ENCODE measurements at regions not wholly inside any gene's neighbourhood (a gene's known extent, or its start where the extent isn't known, plus 50 kb on each side); places are given as distances from the start of the nearest gene placed in this dataset.
A peak's percentile ranks its signal among the peaks of the same experiment; 100 is the strongest.
"Not testable (repeated sequence)": the region's sequence is repeated elsewhere in the genome, so short reads cannot be mapped to it uniquely, and the experiment has no call there.

DNA sequence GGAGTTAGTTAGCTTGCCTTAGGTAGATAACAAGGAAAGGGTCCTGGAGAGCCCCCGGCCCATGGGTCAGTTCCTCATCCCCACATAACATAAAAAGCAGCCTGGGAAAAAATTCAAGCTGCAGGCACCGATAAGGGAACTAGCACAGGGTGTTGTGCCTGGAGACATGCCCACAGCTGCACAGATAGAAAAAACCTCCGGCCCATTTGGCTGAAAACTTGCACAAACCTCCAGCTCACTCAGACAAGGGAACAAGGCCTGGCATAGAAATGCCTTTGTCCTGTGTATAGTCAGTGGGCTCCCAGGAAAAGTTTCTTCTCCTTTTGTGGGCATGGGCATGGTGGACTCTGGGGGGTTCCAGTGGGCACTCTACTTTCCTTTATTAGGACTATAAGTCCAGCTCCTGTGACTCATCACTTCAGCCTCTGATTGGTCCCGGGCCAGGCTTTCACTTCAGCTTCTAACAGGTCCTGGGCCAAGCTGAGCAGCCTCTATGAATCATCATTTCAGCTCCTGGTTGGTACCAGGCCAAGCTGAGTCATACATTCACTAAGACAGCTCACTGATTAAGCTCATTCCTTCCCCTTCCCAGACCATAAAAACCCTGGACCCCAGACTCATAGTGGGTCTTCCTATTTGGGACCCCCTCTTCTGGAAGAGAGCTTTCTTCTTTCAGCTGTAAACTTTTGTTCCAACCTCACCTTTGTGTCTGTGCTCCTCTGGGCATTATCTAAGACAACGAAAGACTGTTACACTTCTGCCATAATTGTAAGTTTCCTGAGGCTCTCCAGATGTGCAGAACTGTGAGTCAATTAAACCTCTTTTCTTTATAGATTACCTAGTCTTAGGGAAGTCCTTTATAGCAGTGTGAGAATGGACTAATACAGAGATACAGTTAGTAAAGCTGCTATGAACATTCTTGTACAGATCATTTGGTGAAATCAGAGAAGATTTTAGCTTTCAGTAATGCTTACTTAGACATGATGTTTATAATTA, 348.0 kb upstream of the DPPA4 start:
- Mint-ChIP-seq H3K4me1 (no peaks in the 10 kb centered on the region), H3K36me3 (peaks cover 0 to 6% (median 5%) of the 10 kb centered on the region in 3 donors), H3K9me3 (peaks cover 0 to 8% (median 2%) of the 10 kb centered on the region in 9 donors), H3K4me3 (no peak overlapping the region), H3K27ac (no peak overlapping the region), H3K27me3 (no peaks in the 10 kb centered on the region)
- no peak for ATAC-seq
- POLR2A ChIA-PET = no interaction called here
- DNase-seq = no peak

DNA sequence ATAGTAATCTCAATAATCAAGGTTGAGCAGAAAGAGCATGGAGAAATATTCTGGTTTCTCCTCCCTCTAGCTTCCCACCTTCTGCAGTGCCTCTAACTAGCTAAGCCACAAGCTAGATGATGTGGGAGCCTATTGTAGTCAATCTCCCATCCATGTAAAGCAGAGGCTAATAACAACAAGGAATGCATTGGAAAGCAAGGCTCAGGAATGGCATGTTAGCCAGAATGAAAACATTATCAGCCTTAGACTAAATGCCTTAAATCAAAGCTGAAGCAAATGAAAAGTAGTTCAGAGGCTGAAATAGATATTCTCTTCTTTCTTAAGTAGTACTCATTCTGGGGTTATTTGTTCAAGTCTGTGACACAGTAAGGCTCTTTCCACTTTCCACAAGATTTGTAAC, 350.3 kb upstream of the DPPA4 start:
- H3K36me3 Mint-ChIP-seq = peaks cover 0 to 10% (median 6%) of the 10 kb centered on the region in 3 donors
- no peak for DNase-seq
- POLR2A ChIA-PET = no interaction called here

DNA sequence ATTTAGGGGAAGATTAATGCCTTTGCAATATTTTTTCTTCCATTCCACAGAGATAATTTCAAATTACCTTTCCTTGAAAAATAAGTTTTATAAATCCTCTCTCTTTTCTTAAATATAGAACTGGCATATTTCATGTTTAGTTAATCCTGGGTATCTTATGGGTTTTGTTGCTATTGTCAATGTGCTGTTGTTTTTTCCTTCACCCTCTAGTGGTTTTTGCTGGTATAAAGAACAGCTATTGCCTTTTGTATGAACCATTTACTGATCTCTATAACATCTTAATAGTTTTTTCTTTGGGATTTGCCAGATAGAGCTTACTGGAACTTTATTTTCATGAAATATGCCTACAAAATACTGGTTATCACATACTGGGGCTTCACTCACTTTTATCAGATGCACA, 359.6 kb upstream of the DPPA4 start:
- H3K36me3 Mint-ChIP-seq = peaks cover 0 to 25% (median 9%) of the 10 kb centered on the region in 3 donors
- H3K4me1 Mint-ChIP-seq = peaks cover 0 to 6% (median 5%) of the 10 kb centered on the region in 4 donors
- H3K4me3 Mint-ChIP-seq = no peak overlapping the region
- POLR2A ChIA-PET = no interaction called here
- ATAC-seq (no peak), DNase-seq (no peak)
- H3K27ac Mint-ChIP-seq = no peak overlapping the region
- H3K27me3 Mint-ChIP-seq = peaks cover 0 to 4% (median 0%) of the 10 kb centered on the region in 5 donors
- peaks cover 12 to 29% (median 22%) of the 10 kb centered on the region in 9 donors for H3K9me3 Mint-ChIP-seq

More for the DNA sequence above, 350.3 kb upstream of the DPPA4 start:
- Mint-ChIP-seq H3K4me3 (no peak overlapping the region), H3K9me3 (peaks cover 2 to 25% (median 10%) of the 10 kb centered on the region in 9 donors), H3K4me1 (no peaks in the 10 kb centered on the region), H3K27ac (no peak overlapping the region), H3K27me3 (no peaks in the 10 kb centered on the region)
- ATAC-seq = no peak

DNA sequence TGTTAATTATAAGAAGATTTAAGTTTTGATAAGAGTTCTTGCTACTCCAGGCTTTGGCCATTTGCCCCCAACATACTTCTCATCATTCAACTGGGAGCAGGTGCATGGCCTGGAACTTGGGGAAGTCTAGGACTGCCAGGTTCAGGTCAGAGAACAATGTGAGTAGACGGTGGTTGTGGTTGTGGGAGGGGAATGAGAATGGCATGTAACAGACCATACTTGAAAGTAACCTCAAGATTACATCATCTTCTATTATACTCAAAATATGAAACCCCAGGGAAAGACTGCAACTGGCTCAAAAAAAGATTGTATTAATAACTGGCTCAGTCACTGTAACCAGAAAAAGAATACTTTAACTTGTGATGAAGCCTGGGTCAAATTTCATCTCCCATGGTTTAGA, 364.9 kb upstream of the DPPA4 start:
- peaks cover 0 to 12% (median 0%) of the 10 kb centered on the region in 3 donors for H3K36me3 Mint-ChIP-seq
- peaks cover 2 to 12% (median 10%) of the 10 kb centered on the region in 4 donors for H3K4me1 Mint-ChIP-seq
- ATAC-seq (peak; percentile 56 to 57), DNase-seq (peak in 1 of 10 donors; percentile 12)
- no peak overlapping the region for H3K4me3 Mint-ChIP-seq
- peaks cover 0 to 5% (median 0%) of the 10 kb centered on the region in 9 donors for H3K9me3 Mint-ChIP-seq
- H3K27ac Mint-ChIP-seq = peak overlapping the region in 1 of 10 donors; percentile 37
- POLR2A ChIA-PET = no interaction called here
- H3K27me3 Mint-ChIP-seq = no peaks in the 10 kb centered on the region

DNA sequence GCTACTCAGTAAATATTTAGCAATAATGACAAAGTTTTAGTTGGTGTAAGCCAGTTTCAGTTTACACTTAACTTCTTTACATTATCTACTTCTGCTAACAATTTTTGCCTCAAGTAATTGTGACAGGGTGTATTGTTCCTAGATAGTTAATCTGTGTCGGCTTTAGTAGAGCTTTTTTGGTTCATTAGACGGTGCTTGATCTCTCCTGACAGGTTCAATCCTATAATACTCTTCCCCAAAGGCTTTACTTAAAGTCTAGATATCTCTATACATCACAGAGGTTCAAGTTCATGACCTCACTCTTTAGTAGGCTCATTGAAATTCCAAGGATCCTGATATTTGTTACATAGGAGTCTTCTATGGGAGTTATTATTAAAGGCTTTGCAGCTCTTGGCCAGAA, 365.6 kb upstream of the DPPA4 start:
- Mint-ChIP-seq H3K27me3 (no peaks in the 10 kb centered on the region), H3K36me3 (peaks cover 0 to 12% (median 0%) of the 10 kb centered on the region in 3 donors), H3K4me3 (no peak overlapping the region), H3K9me3 (peaks cover 0 to 5% (median 0%) of the 10 kb centered on the region in 9 donors), H3K27ac (no peak overlapping the region), H3K4me1 (peaks cover 2 to 12% (median 10%) of the 10 kb centered on the region in 4 donors)
- no peak for DNase-seq
- ATAC-seq = no peak
- POLR2A ChIA-PET = no interaction called here

DNA sequence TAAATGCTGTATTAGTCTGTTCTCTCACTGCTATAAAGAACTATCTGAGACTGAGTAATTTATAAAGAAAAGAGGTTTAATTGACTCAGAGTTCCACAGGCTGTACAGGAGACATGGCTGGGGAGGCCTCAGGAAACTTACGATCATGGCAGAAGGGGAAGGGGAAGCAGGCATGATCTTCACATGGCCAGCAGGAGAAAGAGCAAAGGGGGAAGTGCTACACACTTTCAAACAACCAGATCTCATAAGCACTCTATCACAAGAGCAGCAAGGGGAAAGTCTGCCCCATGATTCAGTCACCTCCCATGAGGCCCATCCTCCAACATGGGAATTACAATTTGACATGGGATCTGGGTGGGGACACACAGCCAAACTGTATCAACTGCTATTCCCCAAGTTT, 367.8 kb upstream of the DPPA4 start:
- POLR2A ChIA-PET, H3K4me3 Mint-ChIP-seq, H3K9me3 Mint-ChIP-seq, H3K36me3 Mint-ChIP-seq, H3K27ac Mint-ChIP-seq, H3K27me3 Mint-ChIP-seq, ATAC-seq, DNase-seq: not testable (repeated sequence)
- peaks cover 2 to 12% (median 10%) of the 10 kb centered on the region in 4 donors for H3K4me1 Mint-ChIP-seq

DNA sequence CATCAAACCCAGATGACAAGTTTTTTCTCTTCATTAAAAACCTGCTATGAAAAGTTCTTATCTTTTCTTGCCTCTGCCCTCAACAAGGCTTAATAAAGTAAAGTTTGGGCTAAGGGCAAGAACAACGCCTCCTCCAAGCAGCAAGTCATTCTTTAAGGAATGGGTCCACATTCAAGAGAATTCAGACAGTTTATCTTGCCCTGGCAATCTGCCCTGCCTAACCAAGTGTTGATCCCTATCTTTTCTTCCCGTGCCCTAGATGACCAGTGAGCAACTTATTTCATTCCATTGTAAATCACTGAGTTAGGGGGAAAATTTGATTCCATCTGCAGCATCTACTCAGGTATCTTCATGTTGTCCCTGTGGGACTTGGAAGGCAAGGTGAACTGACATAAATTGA, 370.3 kb upstream of the DPPA4 start:
- Mint-ChIP-seq H3K27me3 (peaks cover 0 to 8% (median 0%) of the 10 kb centered on the region in 5 donors), H3K9me3 (peaks cover 0 to 14% (median 0%) of the 10 kb centered on the region in 9 donors), H3K4me1 (peaks cover 0 to 2% (median 0%) of the 10 kb centered on the region in 4 donors), H3K27ac (no peak overlapping the region), H3K36me3 (peaks cover 0 to 10% (median 0%) of the 10 kb centered on the region in 3 donors), H3K4me3 (no peak overlapping the region)
- no peak for DNase-seq
- POLR2A ChIA-PET = no interaction called here
- no peak for ATAC-seq

DNA sequence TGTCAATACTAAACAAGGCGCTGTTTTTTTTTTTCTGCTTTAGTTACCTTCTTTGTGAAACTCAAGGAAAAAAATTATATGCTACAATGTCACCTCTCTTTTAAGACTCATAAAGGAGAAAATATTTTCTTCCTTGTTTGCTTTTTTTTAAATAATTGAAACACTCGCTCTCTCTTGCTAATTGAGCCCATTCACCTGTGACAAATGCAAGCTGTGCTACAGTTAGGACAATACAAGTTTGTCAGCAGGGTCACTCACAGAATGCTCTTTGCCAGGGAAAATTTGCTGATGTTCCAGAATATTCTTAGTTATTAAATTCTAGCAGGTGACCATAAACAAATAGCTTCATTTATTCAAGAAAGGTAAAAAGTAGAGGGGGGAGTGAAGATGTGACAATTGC, 375.9 kb upstream of the DPPA4 start:
- ATAC-seq (no peak), DNase-seq (no peak)
- H3K9me3 Mint-ChIP-seq = peaks cover 0 to 14% (median 0%) of the 10 kb centered on the region in 9 donors
- H3K4me3 Mint-ChIP-seq = no peak overlapping the region
- POLR2A ChIA-PET = no interaction called here
- H3K36me3 Mint-ChIP-seq = peaks cover 0 to 6% (median 0%) of the 10 kb centered on the region in 3 donors
- H3K4me1 Mint-ChIP-seq = no peaks in the 10 kb centered on the region
- peaks cover 0 to 22% (median 3%) of the 10 kb centered on the region in 5 donors for H3K27me3 Mint-ChIP-seq
- H3K27ac Mint-ChIP-seq = no peak overlapping the region

DNA sequence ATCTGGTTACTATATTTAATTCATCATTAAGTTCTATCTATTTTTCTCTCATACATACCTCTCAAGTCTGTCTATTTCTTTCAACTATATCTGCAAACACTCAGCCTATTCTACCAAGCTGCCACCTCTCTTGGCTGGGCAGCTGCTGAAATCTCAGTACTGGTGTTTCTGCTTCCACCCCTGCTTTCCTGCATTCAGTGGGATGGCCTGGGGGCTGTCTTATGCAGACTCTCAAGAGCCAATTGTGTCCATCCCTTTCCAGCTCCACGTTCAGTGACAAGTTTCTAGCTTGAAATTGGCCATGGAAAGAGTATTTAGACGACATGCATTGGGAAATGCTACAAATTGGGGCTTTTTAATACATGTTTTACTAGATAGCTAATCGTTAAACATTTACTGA, 378.4 kb upstream of the DPPA4 start:
- no peak for ATAC-seq
- POLR2A ChIA-PET = no interaction called here
- DNase-seq = no peak
- H3K4me3 Mint-ChIP-seq = no peak overlapping the region
- no peaks in the 10 kb centered on the region for H3K36me3 Mint-ChIP-seq
- peaks cover 0 to 23% (median 6%) of the 10 kb centered on the region in 5 donors for H3K27me3 Mint-ChIP-seq
- H3K4me1 Mint-ChIP-seq = no peaks in the 10 kb centered on the region
- no peak overlapping the region for H3K27ac Mint-ChIP-seq
- peaks cover 0 to 3% (median 0%) of the 10 kb centered on the region in 9 donors for H3K9me3 Mint-ChIP-seq

DNA sequence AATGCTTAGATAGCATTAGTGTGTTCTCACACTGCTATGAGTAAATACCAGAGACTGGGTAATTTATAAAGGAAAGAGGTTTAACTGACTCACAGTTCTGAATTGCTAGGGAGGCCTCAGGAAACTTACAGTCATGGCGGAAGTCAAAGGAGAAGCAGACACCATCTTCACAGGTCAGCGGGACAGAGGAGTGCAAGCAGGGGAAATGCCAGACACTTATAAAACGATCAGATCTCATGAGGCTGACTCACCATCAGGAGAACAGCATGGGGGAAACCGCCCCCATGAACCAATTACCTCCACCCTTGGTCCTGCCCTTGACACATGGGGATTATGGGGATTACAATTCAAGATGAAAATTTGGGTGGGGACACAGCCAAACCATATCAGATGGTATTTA, 381.5 kb upstream of the DPPA4 start:
- Mint-ChIP-seq H3K27ac (no peak overlapping the region), H3K4me1 (no peaks in the 10 kb centered on the region), H3K27me3 (peaks cover 0 to 22% (median 6%) of the 10 kb centered on the region in 5 donors), H3K4me3 (no peak overlapping the region), H3K9me3 (no peaks in the 10 kb centered on the region), H3K36me3 (no peaks in the 10 kb centered on the region)
- POLR2A ChIA-PET = no interaction called here
- no peak for ATAC-seq
- DNase-seq = no peak

DNA sequence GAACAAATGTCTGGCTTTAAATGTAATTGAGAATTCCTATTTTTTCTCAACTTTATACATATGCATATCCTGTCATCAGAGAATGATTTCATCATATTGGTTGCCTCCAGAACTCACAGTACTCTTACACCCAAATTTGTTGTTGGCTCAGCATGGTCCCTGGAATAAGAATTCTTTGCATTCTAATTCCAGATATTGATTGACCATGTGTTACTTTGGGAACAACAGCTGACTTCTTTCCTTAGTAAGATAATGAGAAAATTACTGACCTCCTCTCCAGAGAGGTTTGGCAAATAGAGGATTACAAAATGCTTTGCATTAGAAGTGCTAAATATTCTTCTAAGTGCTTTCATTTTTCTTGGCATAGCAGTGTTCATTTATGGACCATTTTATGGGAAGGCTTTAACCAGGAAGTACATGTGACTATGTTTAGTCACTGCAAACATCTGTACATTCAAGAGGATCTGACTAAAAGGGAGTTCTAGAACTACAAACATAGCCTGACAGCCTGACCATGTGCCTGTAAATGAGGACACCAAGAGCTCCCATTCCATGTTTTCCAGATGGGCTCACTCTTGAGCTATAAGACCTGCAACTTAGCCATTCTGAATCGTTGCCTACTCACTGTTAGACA, 391.6 kb upstream of the DPPA4 start:
- Mint-ChIP-seq H3K36me3 (peaks cover 0 to 3% (median 0%) of the 10 kb centered on the region in 3 donors), H3K4me3 (no peak overlapping the region), H3K4me1 (peaks cover 0 to 10% (median 9%) of the 10 kb centered on the region in 4 donors), H3K27ac (no peak overlapping the region), H3K27me3 (no peaks in the 10 kb centered on the region), H3K9me3 (peaks cover 0 to 3% (median 0%) of the 10 kb centered on the region in 9 donors)
- POLR2A ChIA-PET = no interaction called here
- DNase-seq (no peak), ATAC-seq (no peak)

DNA sequence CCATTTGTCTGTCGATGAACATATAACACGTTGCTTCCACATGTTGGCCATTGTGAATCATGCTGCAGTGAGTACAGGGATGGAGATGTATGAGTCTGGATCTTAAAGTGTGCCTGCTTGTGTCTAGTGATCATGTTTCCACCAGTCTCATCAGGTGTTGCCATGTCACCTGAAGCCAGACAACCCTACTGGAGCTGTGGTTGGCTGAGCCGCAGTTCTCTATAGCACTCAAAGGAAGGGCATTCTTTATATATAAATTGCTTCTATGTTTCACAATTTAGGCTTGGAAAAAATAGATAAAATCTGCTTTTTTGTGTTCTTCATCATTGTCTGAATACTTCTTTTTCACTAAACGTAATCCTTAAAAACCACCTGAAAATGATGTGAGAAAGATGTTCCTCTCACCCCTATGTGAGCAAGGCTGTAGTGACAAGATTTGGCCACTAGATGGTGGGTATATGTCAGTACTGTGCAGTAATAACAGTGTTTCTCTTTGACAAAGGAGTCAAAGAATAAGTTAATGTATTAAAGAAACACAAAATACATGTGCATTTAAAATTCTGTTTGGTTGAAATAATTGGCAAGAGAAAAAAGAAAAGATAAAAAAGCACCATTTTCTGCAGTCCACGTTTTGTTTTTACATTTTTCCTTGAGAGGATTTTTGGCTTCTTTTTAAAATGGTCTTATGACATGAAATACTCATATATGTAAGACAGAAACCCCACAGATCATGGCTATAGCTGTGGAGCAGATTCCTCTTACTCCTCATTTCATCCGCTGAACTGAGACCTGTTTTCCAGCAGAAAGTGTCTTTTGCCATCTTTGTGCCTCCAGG, 394.5 kb upstream of the DPPA4 start:
- Mint-ChIP-seq H3K27ac (peak overlapping the region in 1 of 10 donors; percentile 22), H3K36me3 (peaks cover 0 to 11% (median 4%) of the 10 kb centered on the region in 3 donors), H3K4me1 (peaks cover 0 to 11% (median 9%) of the 10 kb centered on the region in 4 donors), H3K27me3 (no peaks in the 10 kb centered on the region), H3K4me3 (no peak overlapping the region), H3K9me3 (peaks cover 0 to 11% (median 4%) of the 10 kb centered on the region in 9 donors)
- ATAC-seq = peak; percentile 74 to 88
- POLR2A ChIA-PET = no interaction called here
- peak; percentile 9 to 80 (median 52) for DNase-seq
